ENCODE measurements at regions not wholly inside any gene's neighbourhood (a gene's known extent, or its start where the extent isn't known, plus 50 kb on each side); places are given as distances from the start of the nearest gene placed in this dataset.
"Not testable (repeated sequence)": the region's sequence is repeated elsewhere in the genome, so short reads cannot be mapped to it uniquely, and the experiment has no call there.

GRCh38 chr4:130632731-130633604 is 1537.0 kb downstream of the C4orf33 start:
- DNase-seq (ENCODE audit: low read depth), result no peak

GRCh38 chr4:130636486-130636885 is 1540.5 kb downstream of the C4orf33 start:
- DNase-seq (ENCODE audit: low read depth), result no peak

- no peak for DNase-seq (ENCODE audit: low read depth)
Measured at GRCh38 chr4:130640592-130640991, 1544.6 kb downstream of the C4orf33 start.

- no peak for DNase-seq (ENCODE audit: low read depth)
Measured at GRCh38 chr4:130646886-130647285, 1550.9 kb downstream of the C4orf33 start.

GRCh38 chr4:130648570-130648969 is 1552.6 kb downstream of the C4orf33 start:
- no peak for DNase-seq (ENCODE audit: low read depth)

GRCh38 chr4:130653842-130654241 is 1557.9 kb downstream of the C4orf33 start:
- DNase-seq (ENCODE audit: low read depth), result no peak

GRCh38 chr4:130659320-130659719 is 1563.4 kb downstream of the C4orf33 start:
- no peak for DNase-seq (ENCODE audit: low read depth)

GRCh38 chr4:130668859-130669258 is 1572.9 kb downstream of the C4orf33 start:
- DNase-seq (ENCODE audit: low read depth), result no peak

- no peak for DNase-seq (ENCODE audit: low read depth)
Measured at GRCh38 chr4:130675266-130675665, 1579.3 kb downstream of the C4orf33 start.

GRCh38 chr4:130689181-130689580 is 1593.2 kb downstream of the C4orf33 start:
- DNase-seq (ENCODE audit: low read depth), result no peak

GRCh38 chr4:130698251-130698650 is 1602.3 kb downstream of the C4orf33 start:
- DNase-seq (ENCODE audit: low read depth), result no peak

- DNase-seq (ENCODE audit: low read depth), result no peak
Measured at GRCh38 chr4:130699004-130699403, 1603.1 kb downstream of the C4orf33 start.

- DNase-seq (ENCODE audit: low read depth), result no peak
Measured at GRCh38 chr4:130703211-130703935, 1607.4 kb downstream of the C4orf33 start.

GRCh38 chr4:130705023-130705422 is 1609.1 kb downstream of the C4orf33 start:
- no peak for DNase-seq (ENCODE audit: low read depth)

- DNase-seq (ENCODE audit: low read depth), result no peak
Measured at GRCh38 chr4:130712038-130712437, 1616.1 kb downstream of the C4orf33 start.

- no peak for DNase-seq (ENCODE audit: low read depth)
Measured at GRCh38 chr4:130714006-130714405, 1618.1 kb downstream of the C4orf33 start.

- DNase-seq (ENCODE audit: low read depth), result no peak
Measured at GRCh38 chr4:130722361-130722760, 1626.4 kb downstream of the C4orf33 start.

- DNase-seq (ENCODE audit: low read depth), result no peak
Measured at GRCh38 chr4:130736436-130737185, 1640.7 kb downstream of the C4orf33 start.

- no peak for DNase-seq (ENCODE audit: low read depth)
Measured at GRCh38 chr4:130738233-130738632, 1642.3 kb downstream of the C4orf33 start.

GRCh38 chr4:130747842-130748241 is 1651.9 kb downstream of the C4orf33 start:
- no peak for DNase-seq (ENCODE audit: low read depth)

GRCh38 chr4:130753926-130754325 is 1658.0 kb downstream of the C4orf33 start:
- DNase-seq (ENCODE audit: low read depth), result no peak

- no peak for DNase-seq (ENCODE audit: low read depth)
Measured at GRCh38 chr4:130760246-130760645, 1664.3 kb downstream of the C4orf33 start.

GRCh38 chr4:130767384-130767783 is 1671.4 kb downstream of the C4orf33 start:
- not testable (repeated sequence) for DNase-seq (ENCODE audit: low read depth)

All from stromal cell of bone marrow (primary cell).